NT2/D1 (cell line): ENCODE measurements at regions not wholly inside any gene's neighbourhood (a gene's known extent, or its start where the extent isn't known, plus 50 kb on each side); places are given as distances from the start of the nearest gene placed in this dataset.

Experiments used
- SUZ12 ChIP-seq: IDR thresholded peaks from 2 replicates; pipeline ENCODE4 v1.6.1; 2011; ENCODE audit not compliant: insufficient read length, insufficient read depth; ENCODE audit errors: extremely low read depth
- YY1 ChIP-seq: IDR thresholded peaks from 2 replicates; pipeline ENCODE4 v1.6.1; 2011; ENCODE audit not compliant: insufficient read length, insufficient read depth
- ZNF274 ChIP-seq: IDR thresholded peaks from 2 replicates; pipeline ENCODE4 v1.6.1; 2011; ENCODE audit warnings: mild to moderate bottlenecking, low read depth, low read length

DNA sequence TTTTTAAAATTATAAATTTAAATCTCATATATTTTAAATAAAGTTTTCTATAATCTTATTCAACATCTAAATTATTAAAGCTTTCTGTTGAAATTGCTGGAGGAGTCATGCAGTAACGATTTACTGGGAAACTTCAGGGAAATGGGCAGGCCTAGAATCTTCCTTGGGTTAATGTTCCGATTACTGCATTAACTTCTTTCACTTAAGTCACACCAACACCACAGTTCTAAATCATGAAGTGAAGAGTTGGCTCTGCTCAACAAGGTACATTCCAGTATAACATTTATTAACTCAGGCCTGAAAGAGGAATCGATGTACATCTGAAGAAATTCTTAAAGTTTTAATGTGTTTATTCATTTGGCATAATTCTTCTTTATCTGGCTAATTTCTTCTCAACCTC lies 244.3 kb downstream of the CCER1 start:
- TF ChIP-seq SUZ12, result no peak
- TF ChIP-seq ZNF274, result no peak
- TF ChIP-seq YY1, result no peak
